Keratinocyte (primary cell): ENCODE measurements at regions not wholly inside any gene's neighbourhood (a gene's known extent, or its start where the extent isn't known, plus 50 kb on each side); places are given as distances from the start of the nearest gene placed in this dataset.

ENCODE experiments used
- EZH2 ChIP-seq: IDR thresholded peaks from one replicate; pipeline ENCODE4 v1.6.1; 2012; ENCODE audit warnings: inconsistent platforms, mild to moderate bottlenecking, low read length, moderate library complexity
- TF ChIP-seq, protein P1 (sequence below), 3 experiments: IDR thresholded peaks in 1 of 3; conservative IDR thresholded peaks in 1 of 3; optimal IDR thresholded peaks in 1 of 3; 2 replicates in 2 of 3; 3 replicates in 1 of 3; pipeline versions ENCODE3 to v1.5.1; 2011; ENCODE audit warnings: low read length in 3 of 3, mild to moderate bottlenecking in 3 of 3, moderate library complexity in 2 of 3, control low read depth in 1 of 3, inconsistent platforms in 1 of 3; ENCODE audit not compliant: insufficient read depth in 2 of 3; ENCODE audit errors: extremely low read depth in 1 of 3

GRCh38 chr17:14745541-14745940 lies 444.7 kb downstream of the HS3ST3B1 start:
- TF ChIP-seq, protein P1, sequence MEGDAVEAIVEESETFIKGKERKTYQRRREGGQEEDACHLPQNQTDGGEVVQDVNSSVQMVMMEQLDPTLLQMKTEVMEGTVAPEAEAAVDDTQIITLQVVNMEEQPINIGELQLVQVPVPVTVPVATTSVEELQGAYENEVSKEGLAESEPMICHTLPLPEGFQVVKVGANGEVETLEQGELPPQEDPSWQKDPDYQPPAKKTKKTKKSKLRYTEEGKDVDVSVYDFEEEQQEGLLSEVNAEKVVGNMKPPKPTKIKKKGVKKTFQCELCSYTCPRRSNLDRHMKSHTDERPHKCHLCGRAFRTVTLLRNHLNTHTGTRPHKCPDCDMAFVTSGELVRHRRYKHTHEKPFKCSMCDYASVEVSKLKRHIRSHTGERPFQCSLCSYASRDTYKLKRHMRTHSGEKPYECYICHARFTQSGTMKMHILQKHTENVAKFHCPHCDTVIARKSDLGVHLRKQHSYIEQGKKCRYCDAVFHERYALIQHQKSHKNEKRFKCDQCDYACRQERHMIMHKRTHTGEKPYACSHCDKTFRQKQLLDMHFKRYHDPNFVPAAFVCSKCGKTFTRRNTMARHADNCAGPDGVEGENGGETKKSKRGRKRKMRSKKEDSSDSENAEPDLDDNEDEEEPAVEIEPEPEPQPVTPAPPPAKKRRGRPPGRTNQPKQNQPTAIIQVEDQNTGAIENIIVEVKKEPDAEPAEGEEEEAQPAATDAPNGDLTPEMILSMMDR (optimal IDR thresholded peaks at IDR 0.05 in 1 of 3, IDR thresholded peaks at IDR 0.05 in 1 of 3, conservative IDR thresholded peaks at IDR 0.05 in 1 of 3; ENCODE audit: extremely low read depth in 1 of 3, insufficient read depth in 2 of 3, low read length in 3 of 3), result no peak
- TF ChIP-seq EZH2, result no peak
